Thyroid gland (tissue), 4 donors: ENCODE measurements at regions not wholly inside any gene's neighbourhood (a gene's known extent, or its start where the extent isn't known, plus 50 kb on each side); places are given as distances from the start of the nearest gene placed in this dataset.

Experiments
- DNase-seq, 2 donors: peaks; one replicate each; pipeline ENCODE4 v3.0.0-alpha.2; 2019
- H3K27ac ChIP-seq, 3 donors: fragments of 200-600 bp; sonication (generic); 1 replicate in 2 of 3; 2 replicates in 1 of 3; pipeline ENCODE4 v1.5.1; 2016 to 2019; ENCODE audit warnings: mild to moderate bottlenecking in 1 of 3, moderate library complexity in 1 of 3
- H3K27me3 ChIP-seq: fragments of 200-600 bp; sonication (generic); one replicate; pipeline ENCODE4 v1.5.1; 2019
- H3K36me3 ChIP-seq, 2 donors: fragments of 200-600 bp; sonication (generic); one replicate each; pipeline ENCODE4 v1.5.1; 2016 to 2019
- H3K4me1 ChIP-seq, 2 donors: fragments of 200-600 bp; sonication (generic); one replicate each; pipeline ENCODE4 v1.5.1; 2017 to 2019
- H3K4me3 ChIP-seq, 3 donors: fragments of 200-600 bp; sonication (generic); replicated peaks in 1 of 3; 1 replicate in 2 of 3; 2 replicates in 1 of 3; pipeline ENCODE4 v1.5.1; 2016; ENCODE audit warnings: mild to moderate bottlenecking in 1 of 3
- H3K9me3 ChIP-seq: fragments of 200-600 bp; sonication (generic); one replicate; pipeline ENCODE4 v1.5.1; 2017
- POLR2A ChIP-seq, 2 donors: fragments of 450-650 bp; IDR thresholded peaks; one replicate each; pipeline ENCODE4 v1.6.1; 2017; ENCODE audit warnings: antibody characterized with exemption in 2 of 2, mild to moderate bottlenecking in 2 of 2, moderate library complexity in 1 of 2
- WGBS, 2 donors: methylation state at CpG; one replicate each; pipeline ENCODE4 v1.1.5; 2017; 5-methylcytosine and 5-hydroxymethylcytosine counted together
- intact Hi-C: fragments of 100-400 bp; cut with DNase I; formaldehyde crosslinking; loops from one replicate; pipeline ENCODE4 v1.15.1; 2023
- TF ChIP-seq, protein P1 (sequence below), 6 experiments: fragments of 200-600 bp in 3 of 6; fragments of 450-650 bp in 3 of 6; sonication (generic) in 3 of 6; IDR thresholded peaks; one replicate each; pipeline ENCODE4 v1.5.1; 2016 to 2019; ENCODE audit warnings: antibody characterized with exemption in 6 of 6, mild to moderate bottlenecking in 2 of 6, inconsistent platforms in 1 of 6, moderate library complexity in 1 of 6

DNA sequence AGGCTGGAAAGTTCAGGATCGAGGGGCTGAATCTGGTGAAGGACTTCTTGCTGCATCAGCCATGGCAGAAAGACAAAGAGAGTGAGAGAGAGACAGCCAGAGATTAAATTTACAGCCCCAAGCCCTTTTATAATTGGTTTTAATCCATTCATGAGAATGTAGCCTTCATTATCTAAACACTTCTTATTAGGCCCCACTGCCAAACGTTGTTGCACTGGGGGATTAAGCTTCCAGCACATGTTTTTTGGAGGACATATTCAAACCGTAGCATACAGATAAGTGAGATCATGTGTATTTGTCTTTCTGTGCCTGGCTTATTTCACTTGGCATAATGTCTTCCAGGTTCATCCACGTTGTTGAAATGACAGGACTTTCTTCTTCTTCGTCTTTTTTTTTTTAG is 524.7 kb downstream of the SPRY1 start:
- TF ChIP-seq, protein P1, sequence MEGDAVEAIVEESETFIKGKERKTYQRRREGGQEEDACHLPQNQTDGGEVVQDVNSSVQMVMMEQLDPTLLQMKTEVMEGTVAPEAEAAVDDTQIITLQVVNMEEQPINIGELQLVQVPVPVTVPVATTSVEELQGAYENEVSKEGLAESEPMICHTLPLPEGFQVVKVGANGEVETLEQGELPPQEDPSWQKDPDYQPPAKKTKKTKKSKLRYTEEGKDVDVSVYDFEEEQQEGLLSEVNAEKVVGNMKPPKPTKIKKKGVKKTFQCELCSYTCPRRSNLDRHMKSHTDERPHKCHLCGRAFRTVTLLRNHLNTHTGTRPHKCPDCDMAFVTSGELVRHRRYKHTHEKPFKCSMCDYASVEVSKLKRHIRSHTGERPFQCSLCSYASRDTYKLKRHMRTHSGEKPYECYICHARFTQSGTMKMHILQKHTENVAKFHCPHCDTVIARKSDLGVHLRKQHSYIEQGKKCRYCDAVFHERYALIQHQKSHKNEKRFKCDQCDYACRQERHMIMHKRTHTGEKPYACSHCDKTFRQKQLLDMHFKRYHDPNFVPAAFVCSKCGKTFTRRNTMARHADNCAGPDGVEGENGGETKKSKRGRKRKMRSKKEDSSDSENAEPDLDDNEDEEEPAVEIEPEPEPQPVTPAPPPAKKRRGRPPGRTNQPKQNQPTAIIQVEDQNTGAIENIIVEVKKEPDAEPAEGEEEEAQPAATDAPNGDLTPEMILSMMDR (IDR thresholded peaks at IDR 0.05) = no peak
- no peak for TF ChIP-seq POLR2A (IDR thresholded peaks at IDR 0.05)
- Histone ChIP-seq H3K36me3 (no peaks in the 10 kb centered on the region), H3K27me3 (no peaks in the 10 kb centered on the region), H3K4me3 (no peak overlapping the region), H3K27ac (no peak overlapping the region), H3K9me3 (no peaks in the 10 kb centered on the region), H3K4me1 (no peaks in the 10 kb centered on the region)
- 66 to 75% methylated on average over 5 of the region's 5 CpGs for WGBS, 2 donors
- no peak for DNase-seq
- intact Hi-C loops = no loop called here

GRCh38 chr4:123922847-123923246 is 526.3 kb downstream of the SPRY1 start:
- intact Hi-C loops = no loop called here
- no peak overlapping the region for H3K4me3 ChIP-seq
- H3K27me3 ChIP-seq = no peaks in the 10 kb centered on the region
- H3K36me3 ChIP-seq = no peaks in the 10 kb centered on the region
- DNase-seq = no peak
- H3K4me1 ChIP-seq = no peaks in the 10 kb centered on the region
- peak overlapping the region in 1 of 3 donors; percentile 39 for H3K27ac ChIP-seq
- no peak for TF ChIP-seq POLR2A (IDR thresholded peaks at IDR 0.05)
- TF ChIP-seq, protein P1 (IDR thresholded peaks at IDR 0.05) = no peak
- no peaks in the 10 kb centered on the region for H3K9me3 ChIP-seq

GRCh38 chr4:123924536-123924935 is 527.9 kb downstream of the SPRY1 start:
- H3K9me3 ChIP-seq = no peaks in the 10 kb centered on the region
- H3K4me3 ChIP-seq = no peak overlapping the region
- DNase-seq = no peak
- H3K27me3 ChIP-seq = no peaks in the 10 kb centered on the region
- TF ChIP-seq POLR2A (IDR thresholded peaks at IDR 0.05) = no peak
- TF ChIP-seq, protein P1 (IDR thresholded peaks at IDR 0.05) = no peak
- H3K36me3 ChIP-seq = no peaks in the 10 kb centered on the region
- no peak overlapping the region for H3K27ac ChIP-seq
- WGBS, 2 donors = 86 to 89% methylated on average over 3 of the region's 3 CpGs
- H3K4me1 ChIP-seq = no peaks in the 10 kb centered on the region
- intact Hi-C loops = no loop called here

DNA sequence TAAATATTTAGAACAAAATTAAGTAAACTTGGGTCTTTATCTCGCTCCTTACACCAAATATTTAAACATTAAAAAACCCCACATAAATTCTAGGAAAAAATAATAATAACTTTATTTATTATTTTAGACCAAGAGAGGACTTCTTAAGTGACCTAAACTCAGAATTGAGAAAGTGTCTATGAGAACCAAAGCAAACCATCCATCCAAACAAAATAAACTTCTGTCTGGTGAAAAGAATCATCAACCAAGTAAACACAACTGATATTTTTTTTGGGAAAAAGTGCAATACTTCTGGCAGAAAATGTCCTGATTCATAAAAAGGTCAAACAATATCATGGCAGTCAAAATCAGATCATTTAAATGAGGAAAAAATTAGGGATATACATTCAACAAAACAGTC is 533.0 kb downstream of the SPRY1 start:
- intact Hi-C loops = no loop called here
- H3K4me1 ChIP-seq = no peaks in the 10 kb centered on the region
- WGBS, 2 donors = 69 to 78% methylated on average over 1 of the region's 1 CpG
- no peak overlapping the region for H3K27ac ChIP-seq
- TF ChIP-seq, protein P1 (IDR thresholded peaks at IDR 0.05) = no peak
- no peak for TF ChIP-seq POLR2A (IDR thresholded peaks at IDR 0.05)
- no peaks in the 10 kb centered on the region for H3K36me3 ChIP-seq
- no peaks in the 10 kb centered on the region for H3K9me3 ChIP-seq
- no peaks in the 10 kb centered on the region for H3K27me3 ChIP-seq
- no peak for DNase-seq
- H3K4me3 ChIP-seq = no peak overlapping the region

- H3K4me3 ChIP-seq = no peak overlapping the region
- intact Hi-C loops = no loop called here
- no peaks in the 10 kb centered on the region for H3K36me3 ChIP-seq
- H3K27ac ChIP-seq = no peak overlapping the region
- TF ChIP-seq, protein P1 (IDR thresholded peaks at IDR 0.05) = no peak
- TF ChIP-seq POLR2A (IDR thresholded peaks at IDR 0.05) = no peak
- H3K27me3 ChIP-seq = no peaks in the 10 kb centered on the region
- 79 to 85% methylated on average over 1 of the region's 1 CpG for WGBS, 2 donors
- DNase-seq = no peak
- H3K4me1 ChIP-seq = no peaks in the 10 kb centered on the region
- H3K9me3 ChIP-seq = no peaks in the 10 kb centered on the region
Measured at GRCh38 chr4:123930996-123931395, 534.4 kb downstream of the SPRY1 start.
